HG02885 (cell line): ENCODE measurements at regions not wholly inside any gene's neighbourhood (a gene's known extent, or its start where the extent isn't known, plus 50 kb on each side); places are given as distances from the start of the nearest gene placed in this dataset.
"Not testable (repeated sequence)": the region's sequence is repeated elsewhere in the genome, so short reads cannot be mapped to it uniquely, and the experiment has no call there.

ENCODE experiments used
- ATAC-seq: cut with Tn5 transposase; IDR thresholded peaks from one replicate; pipeline ENCODE4 v1.9.1; 2021; ENCODE audit warnings: mild to moderate bottlenecking; ENCODE audit not compliant: unreplicated experiment, poor library complexity

DNA sequence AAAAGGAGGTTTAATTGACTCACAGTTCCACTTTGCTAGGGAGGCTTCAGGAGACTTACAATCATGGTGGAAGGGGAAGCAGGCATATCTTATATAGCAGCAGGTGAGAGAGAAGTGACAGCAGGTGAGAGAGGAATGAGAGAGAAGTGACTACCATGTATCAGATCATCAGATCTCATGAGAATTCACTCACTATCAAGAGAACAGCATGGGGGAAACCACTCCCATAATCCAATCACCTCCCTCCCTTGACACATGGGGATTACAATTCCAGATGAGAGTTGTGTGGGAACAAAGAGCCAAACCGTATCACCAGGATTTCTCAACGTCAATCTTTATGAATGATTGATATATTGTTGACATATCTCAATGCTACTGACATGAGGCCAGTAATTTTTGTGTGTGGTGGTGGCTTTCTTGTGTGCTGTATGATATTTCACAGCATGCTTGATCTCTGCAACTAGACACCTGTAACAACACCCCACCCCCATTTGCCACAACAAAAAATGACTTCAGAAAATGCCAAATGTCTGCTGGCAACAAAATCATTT, 1470.9 kb upstream of the SEL1L start:
- ATAC-seq: no peak

DNA sequence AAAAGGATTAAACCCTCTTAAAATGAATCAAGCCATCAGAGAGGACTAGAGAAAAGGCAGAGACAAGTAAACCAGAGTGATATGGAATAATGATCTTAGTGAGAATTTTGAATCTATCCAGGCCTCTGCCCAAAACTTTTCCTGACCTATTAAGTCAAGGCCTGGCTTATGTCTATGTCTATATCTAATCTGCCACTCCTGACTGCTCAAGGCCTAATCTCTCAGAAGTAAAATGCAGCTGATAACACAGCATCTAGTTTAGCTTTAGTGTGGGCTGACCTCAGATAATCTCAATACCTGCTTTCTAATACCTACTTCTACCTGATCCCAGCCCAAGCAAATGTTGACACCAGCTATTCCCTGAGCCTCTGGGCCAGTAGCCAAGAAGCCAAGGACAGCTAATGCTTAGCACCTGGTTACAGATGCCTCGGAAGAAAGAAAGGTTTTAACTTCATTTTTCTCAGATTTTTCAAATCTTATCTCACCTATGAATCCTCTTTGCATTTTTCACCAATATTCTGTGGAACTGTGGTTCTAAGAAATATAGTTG, 1472.5 kb upstream of the SEL1L start:
- no peak for ATAC-seq

DNA sequence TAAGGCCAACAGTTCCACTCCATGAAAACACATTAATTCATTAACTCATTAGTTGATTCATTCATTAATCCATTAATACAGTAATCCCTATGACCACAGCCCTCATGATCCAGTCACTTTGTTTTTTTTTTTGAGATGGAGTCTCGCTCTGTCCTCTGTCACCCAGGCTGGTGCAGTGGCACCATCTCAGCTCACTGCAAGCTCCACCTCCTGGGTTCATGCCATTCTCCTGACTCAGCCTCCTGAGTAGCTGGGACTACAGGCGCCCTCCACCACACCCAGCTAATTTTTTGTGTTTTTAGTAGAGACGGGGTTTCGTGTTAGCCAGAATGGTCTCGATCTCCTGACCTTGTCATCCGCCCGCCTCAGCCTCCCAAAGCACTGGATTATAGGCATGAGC, 1473.4 kb upstream of the SEL1L start:
- not testable (repeated sequence) for ATAC-seq

DNA sequence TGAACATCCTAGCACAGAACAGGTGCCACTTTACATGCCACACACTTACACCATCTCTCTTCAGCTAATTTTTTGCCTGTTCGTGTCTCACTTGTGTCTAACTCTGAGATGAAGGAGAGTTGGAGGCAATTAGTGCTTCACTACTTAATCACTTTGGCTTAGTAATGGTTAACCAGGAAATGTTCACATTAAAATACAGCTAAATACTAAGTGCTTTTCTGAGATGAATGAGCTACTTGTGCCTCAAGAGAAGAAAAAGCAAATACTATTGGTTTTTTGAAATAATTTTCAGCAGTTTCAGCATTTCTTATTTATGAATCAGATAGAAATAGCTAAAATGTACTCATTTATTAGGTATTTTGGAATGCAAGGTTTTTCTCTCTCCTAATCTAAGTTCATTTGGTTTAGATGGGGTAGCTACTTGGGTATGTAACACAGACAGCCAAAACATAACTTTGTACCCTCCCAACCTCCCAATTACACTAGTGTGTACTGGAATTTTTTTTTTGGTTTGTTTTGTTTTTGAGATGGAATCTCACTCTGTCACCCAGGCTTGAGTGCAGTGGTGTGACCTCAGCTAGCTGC, 1474.1 kb upstream of the SEL1L start:
- no peak for ATAC-seq

DNA sequence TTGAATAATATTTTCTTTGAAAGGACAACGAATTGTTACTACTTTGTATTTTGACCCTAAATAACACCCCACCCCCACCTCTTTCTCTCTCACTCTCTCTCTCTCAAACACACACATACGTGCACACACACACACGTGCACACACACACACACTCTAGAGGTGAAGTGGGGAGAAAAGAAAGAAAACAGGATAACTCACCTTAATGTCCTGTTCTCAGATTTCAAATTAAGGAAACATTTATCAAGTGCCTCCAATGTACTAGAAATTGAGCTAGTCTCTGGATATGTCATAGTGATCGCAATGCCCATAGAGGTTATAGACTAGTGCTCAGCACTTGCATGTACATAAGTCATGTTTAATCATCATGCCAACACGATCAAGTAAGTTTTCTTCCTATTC, 1483.6 kb upstream of the SEL1L start:
- no peak for ATAC-seq

DNA sequence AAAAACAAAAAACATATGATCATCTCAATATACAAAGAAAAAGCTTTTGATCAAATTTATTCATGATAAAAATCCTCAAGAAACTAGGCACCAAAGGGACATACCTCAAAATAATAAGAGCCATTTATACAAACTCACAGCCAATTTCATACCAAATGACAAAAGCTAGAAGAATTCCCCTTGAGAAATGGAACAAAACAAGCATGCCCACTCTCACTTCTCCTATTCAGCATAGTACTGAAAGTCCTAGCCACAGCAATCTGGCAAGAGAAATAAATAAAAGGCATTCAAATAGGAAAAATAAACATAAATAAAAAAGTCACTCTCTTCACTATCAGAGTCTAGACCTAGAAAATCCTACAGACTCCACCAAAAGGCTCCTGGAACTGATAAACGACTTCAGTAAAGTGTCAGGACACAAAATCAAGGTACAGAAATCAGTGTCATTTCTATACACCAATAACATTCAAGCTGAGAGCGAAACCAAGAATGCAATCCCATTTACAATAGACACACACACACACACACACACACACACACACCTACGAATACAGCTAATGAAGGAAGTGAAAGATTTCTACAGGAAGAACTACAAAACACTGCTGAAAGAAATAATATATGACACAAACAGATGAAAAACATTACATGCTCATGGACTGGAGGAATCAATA, 1486.2 kb upstream of the SEL1L start:
- ATAC-seq: no peak

DNA sequence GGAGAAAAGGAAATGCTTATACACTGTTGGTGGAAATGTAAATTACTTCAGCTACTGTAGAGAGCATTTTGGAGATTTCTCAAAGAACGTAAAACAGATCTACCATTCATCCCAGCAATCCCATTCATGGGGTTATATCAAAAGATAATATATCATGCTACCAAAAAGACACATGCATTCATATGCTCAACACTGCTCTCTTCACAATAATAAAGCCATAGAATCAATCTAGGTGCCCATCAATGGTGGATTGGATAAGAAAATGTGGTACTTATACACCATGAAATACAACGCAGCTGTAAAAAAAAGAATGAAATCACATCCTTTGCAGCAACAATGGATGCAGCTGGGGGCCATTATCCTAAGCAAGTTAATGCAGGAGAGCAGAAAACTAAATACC, 1487.7 kb upstream of the SEL1L start:
- no peak for ATAC-seq

DNA sequence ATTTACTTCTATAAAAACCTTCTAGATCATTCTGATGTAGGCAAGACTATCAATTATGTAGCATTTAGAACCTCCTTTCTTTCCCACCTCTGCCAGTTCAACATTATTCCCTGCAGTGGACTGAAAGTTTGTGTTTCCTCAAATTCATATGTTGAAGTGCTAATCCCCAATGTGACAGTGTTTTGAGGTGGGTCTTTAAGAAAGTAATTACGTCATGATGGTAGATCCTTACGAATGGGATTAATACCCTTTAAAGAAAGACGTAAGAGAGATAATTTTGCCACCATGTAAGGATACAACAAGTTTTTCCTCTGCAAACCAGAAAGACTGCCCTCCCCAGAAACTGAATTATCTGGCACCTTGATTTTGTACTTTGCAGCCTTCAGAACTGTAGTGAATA, 1489.7 kb upstream of the SEL1L start:
- no peak for ATAC-seq

DNA sequence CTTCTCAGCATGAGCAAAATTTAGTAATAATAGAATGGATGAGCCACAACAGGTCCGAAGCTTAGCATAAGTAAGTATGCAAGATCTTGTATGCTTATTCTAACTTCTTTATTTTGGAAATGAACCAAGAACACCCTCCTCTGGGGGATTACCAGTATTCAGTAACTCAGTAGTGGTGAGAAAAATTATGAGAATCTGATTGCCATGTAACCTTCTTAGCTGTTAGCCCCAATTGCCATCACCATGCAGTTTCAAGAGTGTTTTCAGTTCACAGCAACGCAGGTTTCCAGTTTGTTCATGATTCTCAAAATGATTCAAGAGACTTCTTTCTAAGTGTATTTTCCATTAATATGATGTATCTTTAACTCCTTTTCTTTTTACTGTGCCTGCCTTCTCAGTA, 1507.6 kb upstream of the SEL1L start:
- no peak for ATAC-seq

DNA sequence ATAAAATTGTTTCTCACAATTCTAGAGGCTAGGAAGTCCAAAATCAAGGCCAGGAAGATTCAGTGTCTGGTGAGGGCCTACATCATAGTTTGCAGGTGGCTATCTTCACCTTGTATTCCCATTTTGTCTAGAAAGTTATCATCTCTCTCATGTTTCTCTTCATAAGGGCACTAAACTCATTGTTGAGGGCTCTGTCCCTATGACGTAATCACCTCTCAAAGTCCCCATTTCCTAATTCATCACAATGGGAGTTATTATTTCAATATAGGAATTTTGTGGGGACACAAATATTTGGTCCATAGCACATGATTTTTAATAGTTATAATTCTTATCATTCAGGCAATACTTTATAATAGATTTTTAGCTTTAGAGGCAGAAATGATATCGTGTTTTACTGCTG, 1509.2 kb upstream of the SEL1L start:
- ATAC-seq: no peak

DNA sequence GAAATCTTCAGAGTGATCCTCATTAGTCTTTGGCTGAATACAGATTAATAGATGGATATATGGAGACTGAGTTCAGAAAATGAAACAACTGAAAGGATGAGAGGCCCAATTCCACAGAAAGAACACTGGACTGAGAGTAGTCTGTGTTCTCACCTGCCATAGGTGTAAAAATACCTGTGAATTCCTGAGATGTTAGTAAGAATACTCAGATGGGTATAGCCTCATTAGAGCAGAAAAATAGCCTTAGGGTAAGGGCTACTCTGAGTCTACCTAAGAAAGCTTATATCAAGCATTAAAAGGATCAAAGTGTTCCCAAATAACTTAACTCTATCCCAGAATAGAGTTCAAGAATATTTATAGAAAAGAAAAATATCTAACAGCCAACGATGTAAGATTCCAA, 1510.3 kb upstream of the SEL1L start:
- ATAC-seq: no peak

DNA sequence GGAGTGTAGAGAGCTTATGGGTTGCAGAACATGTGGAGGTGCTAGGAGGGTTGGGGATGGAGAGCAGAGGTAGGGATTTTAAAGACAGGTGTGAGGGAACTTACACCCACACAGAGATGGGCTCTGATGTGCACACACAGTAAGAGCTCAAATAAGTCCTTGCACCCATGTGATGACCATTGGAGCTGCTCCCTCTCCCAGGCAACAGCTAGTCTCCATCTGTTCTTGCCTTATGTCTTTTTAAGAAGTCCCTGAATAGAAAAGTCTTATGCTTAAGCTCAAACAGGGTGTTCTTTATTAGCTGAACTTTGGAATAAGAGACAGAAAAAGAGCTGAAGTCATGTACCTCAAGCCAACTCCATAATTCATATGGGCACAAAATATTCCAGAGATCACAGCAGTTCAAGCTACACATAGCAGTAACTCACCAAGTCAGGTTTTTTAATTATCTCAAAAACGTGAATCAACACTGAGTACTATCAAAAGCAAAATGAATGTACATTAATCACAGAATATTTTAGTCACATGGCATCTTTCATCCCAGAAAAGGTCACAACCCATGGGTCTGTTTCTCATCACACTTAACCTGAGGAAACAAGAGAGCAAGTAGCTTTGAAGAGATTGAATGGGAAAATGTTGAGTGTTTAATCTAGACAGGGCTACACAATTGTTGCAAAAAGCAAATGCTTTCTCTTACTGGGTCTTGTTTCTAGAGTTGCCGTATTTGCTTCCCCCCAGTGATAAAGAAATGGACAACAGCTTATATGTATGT, 1513.6 kb upstream of the SEL1L start:
- no peak for ATAC-seq

DNA sequence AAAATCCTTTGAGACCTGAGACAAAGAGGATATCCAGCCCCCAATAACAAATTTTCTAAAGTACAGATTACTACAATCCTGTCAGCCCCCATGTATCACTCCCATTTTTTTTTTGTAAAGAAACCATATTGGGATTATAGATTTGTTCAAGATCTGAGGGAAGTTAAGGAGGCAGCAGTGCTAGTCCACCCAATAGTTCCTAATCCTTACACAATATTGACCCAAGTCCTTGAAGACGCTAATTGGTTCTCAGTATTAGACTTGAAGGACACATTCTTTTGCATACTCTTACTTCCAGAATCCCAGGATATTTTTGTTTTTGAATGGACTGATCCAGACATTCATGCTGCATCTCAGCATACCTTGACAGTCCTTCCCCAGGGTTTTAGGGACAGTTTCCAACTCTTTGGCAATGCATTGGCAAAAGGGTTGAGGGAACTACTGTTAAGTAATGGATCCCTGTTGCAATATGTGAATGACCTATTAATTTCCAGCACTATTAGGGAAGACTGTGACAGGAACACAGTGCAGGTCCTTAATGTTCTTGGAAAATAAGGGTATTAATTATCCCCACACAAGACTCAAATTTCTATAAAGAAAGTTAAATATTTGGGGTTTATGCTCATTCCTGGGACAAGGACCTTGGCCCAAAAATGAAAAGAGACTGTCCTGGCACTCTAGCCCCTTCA, 1519.5 kb upstream of the SEL1L start:
- ATAC-seq: no peak

DNA sequence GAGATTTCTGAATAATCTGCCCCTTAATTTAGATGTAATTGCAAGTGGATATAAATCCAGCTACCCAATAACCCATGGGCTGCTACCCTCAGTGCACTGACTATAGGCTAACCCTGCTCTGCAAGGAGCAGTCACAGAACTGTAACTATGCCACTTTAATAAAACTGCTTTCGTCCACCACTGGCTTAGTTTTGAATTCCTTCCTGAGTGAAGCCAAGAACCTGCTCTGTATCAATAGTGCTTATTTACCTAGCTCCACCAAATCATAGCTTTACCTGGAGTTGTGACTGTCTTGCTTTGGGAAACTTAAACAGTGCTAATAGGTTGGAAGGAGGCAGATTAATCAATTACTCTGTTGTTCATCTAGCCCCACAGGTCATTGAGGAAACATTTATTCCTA, 1524.4 kb upstream of the SEL1L start:
- ATAC-seq: no peak

DNA sequence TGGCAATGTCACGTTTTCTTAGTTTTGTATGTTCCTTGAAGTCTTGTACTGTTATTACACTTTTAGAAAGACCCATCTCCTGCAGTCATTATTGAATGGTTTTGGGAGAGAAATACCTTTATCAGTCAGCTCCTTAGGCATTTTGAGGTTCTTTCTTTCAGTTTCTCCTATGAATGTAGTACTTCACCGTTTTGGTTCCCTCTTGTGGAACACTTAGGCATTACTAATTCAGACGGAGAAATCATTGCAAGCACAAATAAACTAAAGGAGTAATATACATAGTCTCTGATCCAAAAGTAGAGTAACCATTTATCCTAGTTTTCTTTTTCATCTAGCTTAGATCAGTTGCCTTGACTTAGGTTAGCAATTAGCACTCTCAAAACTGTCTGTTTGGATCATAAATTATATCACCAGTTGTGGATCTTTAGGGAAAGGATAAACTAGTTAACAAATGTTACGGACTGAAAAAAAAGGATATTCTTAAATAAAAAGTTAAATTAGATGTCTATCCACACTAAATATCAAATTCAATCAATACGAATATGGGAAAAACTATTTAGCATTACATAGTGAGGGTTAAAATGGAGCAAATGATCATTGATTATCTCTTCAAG, 1538.3 kb upstream of the SEL1L start:
- ATAC-seq: peak; percentile 86

DNA sequence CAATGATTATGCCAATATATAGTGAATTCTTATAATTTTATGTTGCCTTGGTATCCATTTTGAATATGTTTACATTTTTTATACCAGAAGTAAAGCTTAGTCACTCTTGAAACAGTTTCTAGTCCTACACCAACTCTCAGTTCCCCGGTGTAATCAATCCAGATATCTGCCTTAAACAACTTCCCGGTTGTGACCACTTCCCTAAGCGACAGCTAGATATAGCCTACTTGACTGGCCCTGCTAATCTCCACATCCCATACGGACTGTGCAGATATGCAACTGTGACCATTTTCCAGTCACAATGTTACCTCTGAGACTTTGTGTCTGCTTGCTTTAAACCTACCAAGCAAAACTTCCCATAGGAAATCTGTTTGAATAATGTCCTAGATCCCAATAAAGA, 1551.5 kb upstream of the SEL1L start:
- ATAC-seq: no peak

DNA sequence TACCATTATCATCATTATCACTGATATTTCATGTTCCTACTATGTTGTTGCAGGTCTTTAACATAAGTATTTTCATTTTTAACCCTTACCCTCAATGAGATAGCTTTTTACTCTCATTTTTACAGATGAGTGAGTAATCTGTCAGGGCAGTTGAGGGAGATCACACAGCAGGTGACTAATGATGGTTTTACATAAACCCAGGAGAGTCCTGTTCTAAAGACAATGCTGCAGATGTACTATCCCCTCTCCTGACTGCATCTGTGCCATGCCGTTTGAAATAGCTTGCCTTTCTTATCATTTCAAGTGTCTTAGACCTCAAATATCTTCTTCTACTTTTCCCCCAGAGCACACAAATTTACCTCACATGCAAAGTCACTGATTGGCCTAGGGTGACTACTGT, 1552.1 kb upstream of the SEL1L start:
- ATAC-seq: no peak

DNA sequence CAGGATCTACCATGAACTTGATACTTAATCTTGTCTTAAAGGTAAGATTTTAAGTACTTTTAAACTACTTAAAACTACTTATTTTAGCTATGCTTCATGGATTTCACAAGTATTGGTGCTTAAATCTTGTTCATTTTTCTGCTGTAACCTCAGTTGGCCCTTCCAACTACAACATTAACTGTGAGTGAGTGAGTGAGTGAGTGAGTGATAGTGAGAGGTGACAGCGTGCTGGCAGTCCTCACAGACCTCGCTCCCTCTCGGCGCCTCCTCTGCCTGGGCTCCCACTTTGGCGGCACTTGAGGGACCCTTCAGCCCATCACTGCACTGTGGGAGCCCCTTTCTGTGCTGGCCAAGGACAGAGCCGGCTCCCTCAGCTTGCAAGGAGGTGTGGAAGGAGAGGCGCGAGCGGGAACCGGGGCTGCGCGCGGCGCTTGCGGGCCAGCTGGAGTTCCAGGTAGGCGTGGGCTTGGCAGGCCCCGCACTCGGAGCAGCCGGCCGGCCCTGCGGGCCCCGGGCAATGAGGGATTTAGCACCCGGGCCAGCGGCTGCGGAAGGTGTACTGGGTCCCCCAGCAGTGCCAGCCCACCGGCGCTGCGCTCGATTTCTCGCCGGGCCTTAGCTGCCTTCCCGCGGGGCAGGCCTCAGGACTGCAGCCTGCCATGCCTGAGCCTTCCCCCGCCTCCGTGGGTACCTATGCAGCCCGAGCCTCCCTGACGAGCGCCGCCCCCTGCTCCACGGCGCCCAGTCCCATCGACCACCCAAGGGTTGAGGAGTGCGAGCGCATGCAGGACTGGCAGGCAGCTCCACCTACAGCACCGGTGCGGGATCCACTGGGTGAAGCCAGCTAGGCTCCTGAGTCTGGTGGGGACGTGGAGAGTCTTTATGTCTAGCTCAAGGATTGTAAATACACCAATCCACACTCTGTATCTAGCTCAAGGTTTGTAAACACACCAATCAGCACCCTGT, 1558.6 kb upstream of the SEL1L start:
- ATAC-seq: not testable (repeated sequence)

DNA sequence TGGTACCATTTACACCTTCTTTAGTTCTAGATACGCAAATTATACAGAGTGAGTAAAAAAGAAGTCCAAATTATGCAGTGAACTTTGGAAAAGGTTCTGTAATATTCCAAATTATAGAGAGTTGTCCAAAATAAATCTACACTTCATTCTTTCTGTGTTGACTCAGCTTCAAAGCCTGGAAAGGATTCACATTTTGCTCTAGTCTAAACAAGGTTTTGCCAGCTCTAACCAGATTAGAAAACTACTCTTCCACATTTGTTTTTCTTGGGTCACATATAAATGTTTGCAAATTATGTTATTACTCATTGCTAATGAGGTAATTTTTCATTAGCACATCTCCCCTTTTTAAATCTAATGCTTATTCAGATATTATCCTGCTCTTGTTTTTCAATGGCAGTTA, 1562.4 kb upstream of the SEL1L start:
- no peak for ATAC-seq
